K562 (cell line): ENCODE measurements at regions not wholly inside any gene's neighbourhood (a gene's known extent, or its start where the extent isn't known, plus 50 kb on each side); places are given as distances from the start of the nearest gene placed in this dataset.

Source experiments
- CSDE1 ChIP-seq, 2 experiments: fragments of 450-650 bp; IDR thresholded peaks; 2 replicates each; pipeline ENCODE4 v1.6.1; 2016; ENCODE audit warnings: mild to moderate bottlenecking in 1 of 2
- NFIX ChIP-seq: fragments of 250-450 bp; sonication (Bioruptor Pico); IDR thresholded peaks from 2 replicates; pipeline ENCODE4 v1.4.0; 2020; ENCODE audit warnings: low read depth, mild to moderate bottlenecking, moderate library complexity
- TF ChIP-seq, protein P1 (sequence below), 2 experiments: fragments of 450-650 bp in 1 of 2; sonication (generic) in 1 of 2; formaldehyde crosslinking in 1 of 2; IDR thresholded peaks; 2 replicates each; pipeline versions ENCODE4 v1.7.1 to v1.9.0; 2016 to 2022; ENCODE audit warnings: inconsistent platforms in 1 of 2, mild to moderate bottlenecking in 1 of 2, missing genetic modification reagents in 1 of 2

DNA sequence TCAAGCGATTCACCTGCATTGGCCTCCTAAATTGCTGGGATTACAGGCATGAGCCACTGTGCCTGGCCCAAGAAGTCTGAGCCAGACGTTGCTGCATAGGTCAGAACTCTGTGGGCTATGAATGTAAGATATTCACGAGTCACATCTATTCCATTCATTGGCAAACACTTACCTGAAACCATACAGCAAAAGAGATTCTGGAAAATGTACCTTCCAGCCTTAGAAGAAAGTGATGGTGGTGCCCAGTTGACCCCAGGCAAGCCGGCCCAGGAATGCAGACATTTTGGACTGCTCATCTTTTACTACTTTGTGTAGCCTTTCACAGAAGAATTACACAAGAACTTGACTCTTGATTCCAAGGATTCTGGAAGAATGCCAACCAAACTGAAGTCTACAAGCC, 135.6 kb upstream of the N4BP1 start (continued):
- TF ChIP-seq, protein P1, sequence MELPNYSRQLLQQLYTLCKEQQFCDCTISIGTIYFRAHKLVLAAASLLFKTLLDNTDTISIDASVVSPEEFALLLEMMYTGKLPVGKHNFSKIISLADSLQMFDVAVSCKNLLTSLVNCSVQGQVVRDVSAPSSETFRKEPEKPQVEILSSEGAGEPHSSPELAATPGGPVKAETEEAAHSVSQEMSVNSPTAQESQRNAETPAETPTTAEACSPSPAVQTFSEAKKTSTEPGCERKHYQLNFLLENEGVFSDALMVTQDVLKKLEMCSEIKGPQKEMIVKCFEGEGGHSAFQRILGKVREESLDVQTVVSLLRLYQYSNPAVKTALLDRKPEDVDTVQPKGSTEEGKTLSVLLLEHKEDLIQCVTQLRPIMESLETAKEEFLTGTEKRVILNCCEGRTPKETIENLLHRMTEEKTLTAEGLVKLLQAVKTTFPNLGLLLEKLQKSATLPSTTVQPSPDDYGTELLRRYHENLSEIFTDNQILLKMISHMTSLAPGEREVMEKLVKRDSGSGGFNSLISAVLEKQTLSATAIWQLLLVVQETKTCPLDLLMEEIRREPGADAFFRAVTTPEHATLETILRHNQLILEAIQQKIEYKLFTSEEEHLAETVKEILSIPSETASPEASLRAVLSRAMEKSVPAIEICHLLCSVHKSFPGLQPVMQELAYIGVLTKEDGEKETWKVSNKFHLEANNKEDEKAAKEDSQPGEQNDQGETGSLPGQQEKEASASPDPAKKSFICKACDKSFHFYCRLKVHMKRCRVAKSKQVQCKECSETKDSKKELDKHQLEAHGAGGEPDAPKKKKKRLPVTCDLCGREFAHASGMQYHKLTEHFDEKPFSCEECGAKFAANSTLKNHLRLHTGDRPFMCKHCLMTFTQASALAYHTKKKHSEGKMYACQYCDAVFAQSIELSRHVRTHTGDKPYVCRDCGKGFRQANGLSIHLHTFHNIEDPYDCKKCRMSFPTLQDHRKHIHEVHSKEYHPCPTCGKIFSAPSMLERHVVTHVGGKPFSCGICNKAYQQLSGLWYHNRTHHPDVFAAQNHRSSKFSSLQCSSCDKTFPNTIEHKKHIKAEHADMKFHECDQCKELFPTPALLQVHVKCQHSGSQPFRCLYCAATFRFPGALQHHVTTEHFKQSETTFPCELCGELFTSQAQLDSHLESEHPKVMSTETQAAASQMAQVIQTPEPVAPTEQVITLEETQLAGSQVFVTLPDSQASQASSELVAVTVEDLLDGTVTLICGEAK (IDR thresholded peaks at IDR 0.05): no peak
- TF ChIP-seq, protein P1 (CRISPR knock-in tag; IDR thresholded peaks at IDR 0.05): no peak
- TF ChIP-seq NFIX (CRISPR knock-in tag): no peak
- TF ChIP-seq CSDE1 (IDR thresholded peaks at IDR 0.05): no peak
